ENCODE measurements at regions not wholly inside any gene's neighbourhood (a gene's known extent, or its start where the extent isn't known, plus 50 kb on each side); places are given as distances from the start of the nearest gene placed in this dataset.

DNA sequence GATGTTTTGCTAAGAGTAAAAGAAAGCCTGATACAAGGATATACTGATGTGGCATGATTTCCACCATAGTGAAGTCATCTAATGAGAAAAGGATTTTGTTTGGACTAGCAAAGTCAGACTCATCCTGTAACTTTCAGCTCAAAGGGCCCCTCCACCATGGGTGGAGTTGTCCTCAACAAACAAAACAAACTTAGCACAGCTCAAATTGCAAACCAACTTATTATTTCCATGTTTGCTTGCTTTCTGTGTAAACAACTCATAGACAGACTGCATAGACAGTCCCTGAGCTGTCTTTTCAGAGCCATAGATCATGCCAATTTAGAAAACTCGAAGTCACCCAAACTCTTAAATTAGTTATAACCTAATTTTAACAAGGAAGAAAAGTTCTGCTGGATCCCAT lies 69.4 kb upstream of the VAV3 start:
- TF ChIP-seq, protein P1, sequence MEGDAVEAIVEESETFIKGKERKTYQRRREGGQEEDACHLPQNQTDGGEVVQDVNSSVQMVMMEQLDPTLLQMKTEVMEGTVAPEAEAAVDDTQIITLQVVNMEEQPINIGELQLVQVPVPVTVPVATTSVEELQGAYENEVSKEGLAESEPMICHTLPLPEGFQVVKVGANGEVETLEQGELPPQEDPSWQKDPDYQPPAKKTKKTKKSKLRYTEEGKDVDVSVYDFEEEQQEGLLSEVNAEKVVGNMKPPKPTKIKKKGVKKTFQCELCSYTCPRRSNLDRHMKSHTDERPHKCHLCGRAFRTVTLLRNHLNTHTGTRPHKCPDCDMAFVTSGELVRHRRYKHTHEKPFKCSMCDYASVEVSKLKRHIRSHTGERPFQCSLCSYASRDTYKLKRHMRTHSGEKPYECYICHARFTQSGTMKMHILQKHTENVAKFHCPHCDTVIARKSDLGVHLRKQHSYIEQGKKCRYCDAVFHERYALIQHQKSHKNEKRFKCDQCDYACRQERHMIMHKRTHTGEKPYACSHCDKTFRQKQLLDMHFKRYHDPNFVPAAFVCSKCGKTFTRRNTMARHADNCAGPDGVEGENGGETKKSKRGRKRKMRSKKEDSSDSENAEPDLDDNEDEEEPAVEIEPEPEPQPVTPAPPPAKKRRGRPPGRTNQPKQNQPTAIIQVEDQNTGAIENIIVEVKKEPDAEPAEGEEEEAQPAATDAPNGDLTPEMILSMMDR (IDR thresholded peaks at IDR 0.05; ENCODE audit: poor library complexity, severe bottlenecking): no peak
- no peak for TF ChIP-seq RAD21 (conservative IDR thresholded peaks at IDR 0.05)
- TF ChIP-seq EP300 (conservative IDR thresholded peaks at IDR 0.05; ENCODE audit: poor library complexity, severe bottlenecking): no peak
- no peak for TF ChIP-seq POLR2AphosphoS5 (IDR thresholded peaks at IDR 0.05)
- TF ChIP-seq TAF1 (IDR thresholded peaks at IDR 0.05; ENCODE audit: low read depth): no peak
- no peak for TF ChIP-seq MXI1 (conservative IDR thresholded peaks at IDR 0.05; ENCODE audit: poor library complexity, severe bottlenecking)
- no peak for TF ChIP-seq EZH2 (IDR thresholded peaks at IDR 0.05; ENCODE audit: borderline replicate concordance, insufficient read depth, low read length, poor library complexity, severe bottlenecking)
- TF ChIP-seq, protein P2, sequence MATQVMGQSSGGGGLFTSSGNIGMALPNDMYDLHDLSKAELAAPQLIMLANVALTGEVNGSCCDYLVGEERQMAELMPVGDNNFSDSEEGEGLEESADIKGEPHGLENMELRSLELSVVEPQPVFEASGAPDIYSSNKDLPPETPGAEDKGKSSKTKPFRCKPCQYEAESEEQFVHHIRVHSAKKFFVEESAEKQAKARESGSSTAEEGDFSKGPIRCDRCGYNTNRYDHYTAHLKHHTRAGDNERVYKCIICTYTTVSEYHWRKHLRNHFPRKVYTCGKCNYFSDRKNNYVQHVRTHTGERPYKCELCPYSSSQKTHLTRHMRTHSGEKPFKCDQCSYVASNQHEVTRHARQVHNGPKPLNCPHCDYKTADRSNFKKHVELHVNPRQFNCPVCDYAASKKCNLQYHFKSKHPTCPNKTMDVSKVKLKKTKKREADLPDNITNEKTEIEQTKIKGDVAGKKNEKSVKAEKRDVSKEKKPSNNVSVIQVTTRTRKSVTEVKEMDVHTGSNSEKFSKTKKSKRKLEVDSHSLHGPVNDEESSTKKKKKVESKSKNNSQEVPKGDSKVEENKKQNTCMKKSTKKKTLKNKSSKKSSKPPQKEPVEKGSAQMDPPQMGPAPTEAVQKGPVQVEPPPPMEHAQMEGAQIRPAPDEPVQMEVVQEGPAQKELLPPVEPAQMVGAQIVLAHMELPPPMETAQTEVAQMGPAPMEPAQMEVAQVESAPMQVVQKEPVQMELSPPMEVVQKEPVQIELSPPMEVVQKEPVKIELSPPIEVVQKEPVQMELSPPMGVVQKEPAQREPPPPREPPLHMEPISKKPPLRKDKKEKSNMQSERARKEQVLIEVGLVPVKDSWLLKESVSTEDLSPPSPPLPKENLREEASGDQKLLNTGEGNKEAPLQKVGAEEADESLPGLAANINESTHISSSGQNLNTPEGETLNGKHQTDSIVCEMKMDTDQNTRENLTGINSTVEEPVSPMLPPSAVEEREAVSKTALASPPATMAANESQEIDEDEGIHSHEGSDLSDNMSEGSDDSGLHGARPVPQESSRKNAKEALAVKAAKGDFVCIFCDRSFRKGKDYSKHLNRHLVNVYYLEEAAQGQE (IDR thresholded peaks at IDR 0.05; ENCODE audit: borderline replicate concordance): no peak
- no peak for TF ChIP-seq SMC3 (conservative IDR thresholded peaks at IDR 0.05; ENCODE audit: poor library complexity)
